ENCODE measurements at regions not wholly inside any gene's neighbourhood (a gene's known extent, or its start where the extent isn't known, plus 50 kb on each side); places are given as distances from the start of the nearest gene placed in this dataset.

GRCh38 chr7:156275292-156275691 is 365.3 kb upstream of the RNF32 start:
- TF ChIP-seq POLR2A (IDR thresholded peaks at IDR 0.05; ENCODE audit: low read depth, low read length) (no peak), TAF1 (IDR thresholded peaks at IDR 0.05; ENCODE audit: low read depth, low read length) (no peak), PAX5 (IDR thresholded peaks at IDR 0.05; ENCODE audit: insufficient read depth, low read length, severe bottlenecking) (no peak), POLR2AphosphoS5 (IDR thresholded peaks at IDR 0.05; ENCODE audit: low read depth, low read length) (no peak)
